NCI-H774 (cell line): ENCODE measurements at regions not wholly inside any gene's neighbourhood (a gene's known extent, or its start where the extent isn't known, plus 50 kb on each side); places are given as distances from the start of the nearest gene placed in this dataset.

Source experiments
- DNase-seq: peaks from one replicate; lab custom pipeline; 2025; lab: John Stamatoyannopoulos, UW

GRCh38 chr5:68482199-68482598 is 266.6 kb downstream of the PIK3R1 start:
- DNase-seq = no peak

- DNase-seq = no peak
Measured at GRCh38 chr5:68484307-68485068, 268.9 kb downstream of the PIK3R1 start.

- DNase-seq = no peak
Measured at GRCh38 chr5:68489556-68489955, 274.0 kb downstream of the PIK3R1 start.

- DNase-seq = no peak
Measured at GRCh38 chr5:68490406-68490805, 274.9 kb downstream of the PIK3R1 start.

GRCh38 chr5:68494771-68495170 is 279.2 kb downstream of the PIK3R1 start:
- no peak for DNase-seq

DNA sequence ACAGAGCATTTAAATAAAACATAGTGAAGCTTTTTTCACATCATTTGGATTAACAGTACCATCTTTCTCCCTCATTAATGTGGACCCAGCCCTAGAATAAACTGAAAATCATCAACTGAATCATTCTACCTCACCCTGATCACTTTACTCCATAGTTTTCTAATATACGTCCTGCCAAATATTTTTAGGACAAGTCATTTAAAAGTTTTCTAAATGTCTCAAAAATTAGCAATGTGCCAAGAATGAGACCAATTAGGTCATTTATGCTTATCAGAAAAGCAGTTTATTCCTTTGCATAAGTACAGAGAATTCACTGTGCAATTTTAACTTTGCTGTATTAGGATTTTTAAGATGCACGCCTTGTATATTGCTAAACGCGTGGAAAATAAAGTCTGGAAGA is 284.4 kb downstream of the PIK3R1 start:
- DNase-seq = no peak

- DNase-seq = no peak
Measured at GRCh38 chr5:68500813-68501212, 285.3 kb downstream of the PIK3R1 start.

GRCh38 chr5:68502531-68502930 is 287.0 kb downstream of the PIK3R1 start:
- no peak for DNase-seq

DNA sequence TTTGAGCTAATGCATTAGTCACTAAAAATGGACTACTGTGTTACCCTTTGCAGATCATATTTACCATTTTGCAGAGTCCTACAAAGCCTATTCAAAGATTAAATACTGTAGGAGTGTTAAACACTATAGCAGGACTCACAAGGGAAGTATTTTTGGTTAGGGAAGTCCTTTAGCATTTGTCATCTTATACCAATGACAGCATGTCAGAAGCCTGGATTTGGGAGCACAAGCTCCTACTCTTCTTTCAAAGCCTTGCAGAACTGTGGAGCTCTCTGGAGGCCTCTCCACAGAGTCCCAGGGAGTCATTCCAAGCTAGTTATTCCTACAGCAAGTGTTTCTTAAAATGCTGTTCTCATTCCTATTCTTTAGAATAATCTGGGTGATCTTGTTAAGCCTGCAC is 288.8 kb downstream of the PIK3R1 start:
- no peak for DNase-seq

DNA sequence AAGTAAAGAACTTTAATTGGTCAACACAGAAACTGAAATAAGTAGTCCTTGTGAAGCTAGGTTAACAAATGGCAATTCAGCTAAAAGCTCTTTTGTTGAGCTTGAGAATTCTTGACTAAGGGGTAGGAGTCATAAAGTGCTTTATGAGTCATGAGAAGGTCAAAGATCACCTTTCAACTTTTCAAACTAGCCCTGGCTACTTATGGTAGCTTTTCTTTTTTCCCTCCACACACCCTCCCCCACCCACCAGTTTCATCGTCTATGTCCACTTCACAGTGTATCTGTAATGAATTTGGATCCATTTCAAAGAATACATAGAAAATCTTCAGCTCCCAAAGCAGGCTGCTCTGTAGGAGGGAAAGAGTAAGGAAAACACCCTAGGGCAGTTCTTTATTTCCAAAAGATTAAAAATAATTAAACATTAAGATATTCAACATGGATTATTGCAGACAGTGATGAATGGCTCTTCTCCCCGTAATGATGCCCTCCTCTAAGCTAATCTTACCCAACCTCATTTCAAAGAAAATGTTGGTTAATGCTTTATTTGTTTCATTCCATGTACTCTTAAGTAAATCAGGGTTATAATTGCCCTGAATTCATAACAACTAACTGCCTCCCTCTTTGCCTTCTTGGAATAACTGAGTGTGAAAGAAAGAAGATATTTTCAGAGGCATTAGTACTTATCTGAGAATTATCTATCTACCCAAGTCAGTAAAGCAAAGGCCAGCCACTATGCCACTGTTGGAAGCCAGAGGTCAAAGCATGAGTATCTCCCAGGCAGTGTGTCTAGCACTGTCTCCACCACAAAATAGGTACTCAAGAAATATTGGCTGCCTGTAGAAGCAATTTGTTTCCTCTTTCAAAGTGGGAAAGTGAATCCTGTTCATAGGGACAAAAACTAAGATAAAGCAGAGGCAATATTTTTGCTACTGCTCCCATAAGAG is 290.6 kb downstream of the PIK3R1 start:
- no peak for DNase-seq

- no peak for DNase-seq
Measured at GRCh38 chr5:68515514-68515913, 300.0 kb downstream of the PIK3R1 start.

GRCh38 chr5:68518286-68518685 is 302.7 kb downstream of the PIK3R1 start:
- DNase-seq = no peak

- DNase-seq = no peak
Measured at GRCh38 chr5:68519143-68519542, 303.6 kb downstream of the PIK3R1 start.

GRCh38 chr5:68521776-68522175 is 306.2 kb downstream of the PIK3R1 start:
- no peak for DNase-seq

GRCh38 chr5:68522863-68523262 is 307.3 kb downstream of the PIK3R1 start:
- DNase-seq = no peak

GRCh38 chr5:68528821-68529273 is 313.3 kb downstream of the PIK3R1 start:
- DNase-seq = no peak

DNA sequence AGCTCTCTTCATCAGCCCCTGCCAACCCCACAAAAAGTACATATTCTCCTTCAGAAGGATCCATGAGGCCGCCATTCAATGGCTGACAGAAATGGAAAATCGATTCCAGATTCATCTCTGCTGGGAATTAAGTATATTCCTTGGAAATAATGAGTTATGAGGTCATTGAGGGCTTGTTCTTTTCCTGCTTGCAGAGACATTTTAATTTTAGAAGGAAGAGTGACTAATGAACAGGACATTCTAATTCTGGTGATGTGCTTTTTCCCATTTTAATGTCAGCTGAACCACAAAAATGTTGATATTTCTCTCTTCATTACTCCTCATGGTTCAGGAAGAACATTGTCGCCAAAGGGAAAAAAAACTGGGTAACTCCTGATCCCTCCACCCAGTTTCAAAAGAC is 314.0 kb downstream of the PIK3R1 start:
- no peak for DNase-seq

DNA sequence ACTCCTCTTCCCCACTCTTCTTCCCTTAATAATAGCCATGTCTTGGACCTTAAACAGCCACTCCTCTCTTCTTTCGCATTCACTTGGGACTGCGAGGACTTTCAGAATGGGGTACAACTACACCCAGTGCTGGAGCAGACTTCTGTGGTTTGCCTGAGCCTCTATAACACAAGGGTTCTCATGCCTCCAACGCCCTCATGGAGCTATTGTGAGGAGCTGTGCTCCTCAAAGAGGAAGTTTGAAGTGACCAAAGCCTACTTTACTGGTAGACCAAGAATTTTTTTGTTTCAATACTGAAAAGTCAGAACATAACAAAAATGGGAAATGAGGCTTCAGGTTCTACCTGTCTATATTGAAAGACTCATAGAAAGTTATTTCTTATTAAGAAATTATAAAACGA is 316.4 kb downstream of the PIK3R1 start:
- no peak for DNase-seq

DNA sequence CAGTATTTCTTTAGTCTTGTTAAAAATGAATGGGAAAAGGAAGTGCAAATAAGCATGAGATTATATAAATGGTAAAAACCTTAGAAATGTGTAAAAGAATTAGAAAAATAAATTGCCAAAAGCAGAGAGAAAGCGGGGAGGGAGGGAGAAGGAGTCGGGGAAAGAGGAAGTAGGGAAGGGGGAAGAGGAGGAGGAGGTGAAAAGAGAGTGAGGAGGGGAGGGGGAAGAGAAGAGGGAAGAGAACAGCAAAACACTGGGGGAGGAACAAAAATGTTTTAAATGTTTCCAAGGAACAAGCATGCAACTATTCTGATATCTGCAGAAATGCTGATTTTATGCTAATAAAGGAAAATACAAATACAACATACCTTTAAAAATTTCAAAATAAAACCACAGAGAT is 317.5 kb downstream of the PIK3R1 start:
- no peak for DNase-seq

GRCh38 chr5:68533571-68534084 is 318.1 kb downstream of the PIK3R1 start:
- peak; percentile 83 for DNase-seq

GRCh38 chr5:68534131-68534940 is 318.8 kb downstream of the PIK3R1 start:
- DNase-seq = peak; percentile 38

DNA sequence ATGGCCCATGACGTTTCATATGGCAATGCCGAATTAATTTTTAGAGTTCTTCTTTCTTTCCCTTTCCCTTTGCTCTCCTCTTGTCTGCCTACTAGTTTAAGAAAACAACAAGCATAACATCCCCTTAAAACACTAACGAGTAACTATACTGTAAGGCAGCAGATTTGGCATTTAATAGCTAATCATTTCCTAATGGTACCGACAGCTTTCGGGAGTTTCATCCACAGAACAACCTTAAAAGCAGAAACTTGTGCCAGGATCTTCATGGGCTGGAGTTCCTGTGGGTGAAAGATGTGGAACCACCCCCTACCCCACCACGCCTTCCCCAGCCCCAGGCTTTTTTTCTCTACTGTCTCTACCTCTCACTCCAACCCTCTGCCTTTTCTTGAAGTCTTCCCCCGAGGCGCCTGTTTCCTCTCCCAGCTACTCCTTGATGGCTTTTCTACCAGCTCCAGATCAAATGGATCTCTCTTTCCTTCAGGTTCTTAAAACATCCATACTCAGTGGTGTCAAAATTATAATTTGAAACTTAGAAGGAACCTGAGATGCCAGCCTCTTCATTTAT is 319.5 kb downstream of the PIK3R1 start:
- DNase-seq = no peak
